SU-DHL-6 (cell line): ENCODE measurements at regions not wholly inside any gene's neighbourhood (a gene's known extent, or its start where the extent isn't known, plus 50 kb on each side); places are given as distances from the start of the nearest gene placed in this dataset.

Experiments used
- H2AFZ ChIP-seq: fragments of 200-600 bp; sonication (generic); 2 replicates; pipeline ENCODE4 v1.6.1; 2014; ENCODE audit warnings: low read depth, mild to moderate bottlenecking, moderate library complexity, mixed read lengths, antibody characterized with exemption, low read length; ENCODE audit not compliant: severe bottlenecking
- H3F3A ChIP-seq: fragments of 200-600 bp; shearing (Covaris generic); 2 replicates; pipeline ENCODE4 v1.6.0; 2016; ENCODE audit warnings: antibody characterized with exemption, mild to moderate bottlenecking; ENCODE audit not compliant: insufficient read depth
- H3K27ac ChIP-seq: fragments of 200-600 bp; sonication (generic); 2 replicates; pipeline ENCODE4 v1.5.1; 2016; ENCODE audit warnings: low read depth, mild to moderate bottlenecking, low read length, moderate library complexity, mixed read lengths
- H3K27me3 ChIP-seq: fragments of 200-600 bp; sonication (generic), shearing (Covaris generic); 2 replicates; pipeline ENCODE4 v1.6.0; 2014; ENCODE audit warnings: mild to moderate bottlenecking, low read length
- H3K36me3 ChIP-seq: fragments of 200-600 bp; sonication (generic); 2 replicates; pipeline ENCODE4 v1.6.1; 2014; ENCODE audit warnings: mild to moderate bottlenecking, low read length, mixed read lengths
- H3K4me2 ChIP-seq: fragments of 300-600, 200-600 bp; shearing (Covaris generic), sonication (generic); 2 replicates; pipeline ENCODE4 v1.6.0; 2014; ENCODE audit warnings: low read length, low read depth, mild to moderate bottlenecking; ENCODE audit not compliant: poor library complexity, severe bottlenecking
- H3K4me3 ChIP-seq: fragments of 200-600 bp; sonication (generic); 2 replicates; pipeline ENCODE4 v1.5.1; 2014; ENCODE audit warnings: antibody characterized with exemption, low read length, mild to moderate bottlenecking, mixed read lengths; ENCODE audit not compliant: insufficient read depth, poor library complexity, severe bottlenecking
- H3K79me2 ChIP-seq: fragments of 200-600 bp; sonication (generic); 2 replicates; pipeline ENCODE4 v1.6.1; 2014; ENCODE audit warnings: mild to moderate bottlenecking, low read length, moderate library complexity; ENCODE audit not compliant: insufficient read depth
- H3K9ac ChIP-seq: fragments of 200-600 bp; sonication (generic); 2 replicates; pipeline ENCODE4 v1.7.0; 2014; ENCODE audit warnings: mild to moderate bottlenecking, low read length
- H3K9me2 ChIP-seq: fragments of 200-600 bp; sonication (generic); replicated peaks from 2 replicates; pipeline ENCODE4 v1.6.1; 2014; ENCODE audit warnings: low read length; ENCODE audit not compliant: insufficient read depth
- H3K9me3 ChIP-seq: fragments of 200-600 bp; sonication (generic); 2 replicates; pipeline ENCODE4 v1.6.1; 2014; ENCODE audit warnings: low read length, mixed read lengths; ENCODE audit not compliant: insufficient read depth
- H4K20me1 ChIP-seq: fragments of 200-600 bp; sonication (generic); 2 replicates; pipeline ENCODE4 v1.6.1; 2014; ENCODE audit warnings: low read depth, mild to moderate bottlenecking, antibody characterized with exemption, low read length, moderate library complexity, mixed read lengths
- CTCF ChIP-seq: fragments of 200-600 bp; sonication (generic); IDR thresholded peaks from one replicate; pipeline ENCODE4 v1.5.1; 2017; ENCODE audit warnings: antibody characterized with exemption, mild to moderate bottlenecking, low read length, moderate library complexity; ENCODE audit not compliant: insufficient read depth, poor library complexity, severe bottlenecking
- EZH2phosphoT487 ChIP-seq: fragments of 200-600 bp; sonication (generic), shearing (Covaris generic); conservative IDR thresholded peaks from 2 replicates; pipeline ENCODE4 v1.6.1; 2018; ENCODE audit warnings: mild to moderate bottlenecking, antibody characterized with exemption, low read length, moderate library complexity, mixed read lengths

GRCh38 chr7:142319970-142320369, 62.1 kb upstream of the PRSS58 start:
- TF ChIP-seq EZH2phosphoT487 (no peak), CTCF (peak; percentile 30)
- Histone ChIP-seq H3K9me2 (no peaks in the 10 kb centered on the region), H3K36me3 (no peaks in the 10 kb centered on the region), H3K9ac (no peak overlapping the region), H3K4me3 (no peak overlapping the region), H3K9me3 (no peaks in the 10 kb centered on the region), H3F3A (no peaks in the 10 kb centered on the region), H3K27me3 (no peaks in the 10 kb centered on the region), H3K4me2 (no peak overlapping the region), H2AFZ (no peak overlapping the region), H3K27ac (no peak overlapping the region), H3K79me2 (no peaks in the 10 kb centered on the region), H4K20me1 (no peaks in the 10 kb centered on the region)

DNA sequence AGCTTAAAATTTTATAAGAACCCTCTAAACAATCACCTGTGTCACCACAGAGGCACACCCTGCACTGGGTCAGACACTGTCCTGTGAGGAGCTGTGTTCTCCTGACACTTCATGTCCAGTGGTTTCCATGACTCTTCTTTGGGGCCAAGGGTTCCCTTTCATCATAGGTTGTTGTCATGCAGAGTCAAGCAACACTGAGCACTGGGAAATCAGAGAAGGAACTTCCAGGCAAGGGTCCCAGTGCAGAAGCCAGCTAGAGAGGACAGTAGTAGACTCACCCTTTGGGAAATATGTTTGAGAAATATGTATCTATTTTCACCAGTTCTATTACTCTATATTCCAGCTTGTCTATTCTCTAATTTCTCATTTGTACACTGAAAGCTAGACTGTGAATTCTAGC, 56.4 kb upstream of the PRSS58 start:
- Histone ChIP-seq H2AFZ (no peak overlapping the region), H3K27ac (no peak overlapping the region), H3F3A (no peaks in the 10 kb centered on the region), H3K4me2 (no peak overlapping the region), H3K9me3 (no peaks in the 10 kb centered on the region), H3K9ac (no peak overlapping the region), H3K4me3 (no peak overlapping the region), H3K36me3 (no peaks in the 10 kb centered on the region), H3K79me2 (no peaks in the 10 kb centered on the region), H3K27me3 (no peaks in the 10 kb centered on the region), H3K9me2 (no peaks in the 10 kb centered on the region), H4K20me1 (no peaks in the 10 kb centered on the region)
- TF ChIP-seq CTCF, result no peak
- TF ChIP-seq EZH2phosphoT487, result no peak

DNA sequence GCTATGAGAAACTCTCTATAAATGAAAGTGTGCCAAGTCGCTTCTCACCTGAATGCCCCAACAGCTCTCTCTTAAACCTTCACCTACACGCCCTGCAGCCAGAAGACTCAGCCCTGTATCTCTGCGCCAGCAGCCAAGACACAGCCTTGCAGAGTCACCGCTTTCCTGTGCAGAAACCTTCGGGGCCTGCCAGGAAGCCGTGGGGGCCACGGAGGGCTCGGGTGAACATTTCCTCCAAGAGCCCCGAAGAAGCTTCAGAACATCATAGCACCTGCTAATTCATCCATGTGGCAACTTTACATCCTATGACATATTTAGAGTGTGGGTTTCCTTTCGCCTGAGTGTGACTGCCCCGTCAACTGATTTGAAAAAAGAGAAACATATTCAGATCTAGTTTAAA, 55.7 kb upstream of the PRSS58 start:
- Histone ChIP-seq H3K79me2 (no peaks in the 10 kb centered on the region), H3K9me2 (no peaks in the 10 kb centered on the region), H3K4me2 (no peak overlapping the region), H3K4me3 (no peak overlapping the region), H3K9me3 (no peaks in the 10 kb centered on the region), H3F3A (no peaks in the 10 kb centered on the region), H3K27me3 (no peaks in the 10 kb centered on the region), H3K9ac (no peak overlapping the region), H3K27ac (no peak overlapping the region), H3K36me3 (no peaks in the 10 kb centered on the region), H4K20me1 (no peaks in the 10 kb centered on the region), H2AFZ (no peak overlapping the region)
- no peak for TF ChIP-seq CTCF
- no peak for TF ChIP-seq EZH2phosphoT487

DNA sequence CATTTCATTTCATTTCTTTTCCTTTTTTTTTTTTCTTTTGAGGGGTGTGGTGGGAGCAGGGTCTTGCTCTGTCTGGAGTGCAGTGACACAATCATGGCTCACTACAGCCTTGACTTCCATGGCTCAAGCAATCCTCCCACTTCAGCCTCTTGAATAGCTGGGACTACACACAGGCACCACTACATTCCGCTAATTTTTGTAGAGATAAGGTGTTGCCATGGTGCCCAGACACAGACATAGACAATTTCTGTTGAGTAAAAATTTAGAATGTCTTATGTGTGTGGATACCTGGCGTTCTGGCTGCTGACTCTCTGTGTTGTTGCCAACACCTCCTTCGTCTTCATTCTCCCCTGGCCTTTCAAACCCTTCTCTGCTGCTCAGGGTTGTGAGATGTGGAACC, 54.0 kb upstream of the PRSS58 start:
- no peaks in the 10 kb centered on the region for H3K9me3 ChIP-seq
- no peak overlapping the region for H2AFZ ChIP-seq
- H3K4me2 ChIP-seq, result no peak overlapping the region
- no peaks in the 10 kb centered on the region for H3K36me3 ChIP-seq
- no peaks in the 10 kb centered on the region for H4K20me1 ChIP-seq
- no peak overlapping the region for H3K9ac ChIP-seq
- no peaks in the 10 kb centered on the region for H3K27me3 ChIP-seq
- TF ChIP-seq CTCF, result no peak
- TF ChIP-seq EZH2phosphoT487, result no peak
- H3K4me3 ChIP-seq, result no peak overlapping the region
- no peaks in the 10 kb centered on the region for H3K79me2 ChIP-seq
- no peak overlapping the region for H3K27ac ChIP-seq
- H3F3A ChIP-seq, result no peaks in the 10 kb centered on the region
- no peaks in the 10 kb centered on the region for H3K9me2 ChIP-seq
